Fibroblast of mammary gland (primary cell): ENCODE measurements at regions not wholly inside any gene's neighbourhood (a gene's known extent, or its start where the extent isn't known, plus 50 kb on each side); places are given as distances from the start of the nearest gene placed in this dataset.
"Not testable (repeated sequence)": the region's sequence is repeated elsewhere in the genome, so short reads cannot be mapped to it uniquely, and the experiment has no call there.

ENCODE experiments used
- DNase-seq: peaks from one replicate; pipeline ENCODE4 v3.0.0-alpha.2; 2010; ENCODE audit warnings: low read depth
- H3K4me3 ChIP-seq: 2 replicates; pipeline ENCODE4 v1.5.1; 2011; ENCODE audit warnings: low read depth, mild to moderate bottlenecking, low read length, moderate library complexity; ENCODE audit not compliant: control insufficient read depth
- TF ChIP-seq, protein P1 (sequence below): conservative IDR thresholded peaks from 2 replicates; pipeline ENCODE4 v1.5.1; 2011; ENCODE audit warnings: low read depth, low read length, inconsistent platforms; ENCODE audit not compliant: control insufficient read depth, insufficient read depth

DNA sequence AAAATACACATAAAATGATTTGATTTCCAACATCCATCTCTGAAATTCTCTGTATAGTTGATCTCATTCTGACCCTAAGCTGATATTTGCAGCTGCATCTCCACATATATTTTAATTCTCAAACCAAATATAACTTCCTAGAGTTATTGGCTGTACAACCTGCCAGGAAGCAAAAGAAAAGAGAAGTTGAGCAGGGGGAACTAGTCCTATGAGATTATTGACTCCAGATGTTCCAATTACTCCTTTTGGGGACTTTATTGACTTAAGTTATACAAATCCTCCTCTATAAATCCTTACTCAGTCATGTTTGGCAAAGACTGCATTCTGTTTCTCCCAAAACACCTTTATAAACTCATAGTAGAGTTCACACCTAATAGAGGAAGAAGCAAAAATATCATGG lies 599.4 kb upstream of the ANKRD30A start:
- TF ChIP-seq, protein P1, sequence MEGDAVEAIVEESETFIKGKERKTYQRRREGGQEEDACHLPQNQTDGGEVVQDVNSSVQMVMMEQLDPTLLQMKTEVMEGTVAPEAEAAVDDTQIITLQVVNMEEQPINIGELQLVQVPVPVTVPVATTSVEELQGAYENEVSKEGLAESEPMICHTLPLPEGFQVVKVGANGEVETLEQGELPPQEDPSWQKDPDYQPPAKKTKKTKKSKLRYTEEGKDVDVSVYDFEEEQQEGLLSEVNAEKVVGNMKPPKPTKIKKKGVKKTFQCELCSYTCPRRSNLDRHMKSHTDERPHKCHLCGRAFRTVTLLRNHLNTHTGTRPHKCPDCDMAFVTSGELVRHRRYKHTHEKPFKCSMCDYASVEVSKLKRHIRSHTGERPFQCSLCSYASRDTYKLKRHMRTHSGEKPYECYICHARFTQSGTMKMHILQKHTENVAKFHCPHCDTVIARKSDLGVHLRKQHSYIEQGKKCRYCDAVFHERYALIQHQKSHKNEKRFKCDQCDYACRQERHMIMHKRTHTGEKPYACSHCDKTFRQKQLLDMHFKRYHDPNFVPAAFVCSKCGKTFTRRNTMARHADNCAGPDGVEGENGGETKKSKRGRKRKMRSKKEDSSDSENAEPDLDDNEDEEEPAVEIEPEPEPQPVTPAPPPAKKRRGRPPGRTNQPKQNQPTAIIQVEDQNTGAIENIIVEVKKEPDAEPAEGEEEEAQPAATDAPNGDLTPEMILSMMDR = no peak
- no peak for DNase-seq

DNA sequence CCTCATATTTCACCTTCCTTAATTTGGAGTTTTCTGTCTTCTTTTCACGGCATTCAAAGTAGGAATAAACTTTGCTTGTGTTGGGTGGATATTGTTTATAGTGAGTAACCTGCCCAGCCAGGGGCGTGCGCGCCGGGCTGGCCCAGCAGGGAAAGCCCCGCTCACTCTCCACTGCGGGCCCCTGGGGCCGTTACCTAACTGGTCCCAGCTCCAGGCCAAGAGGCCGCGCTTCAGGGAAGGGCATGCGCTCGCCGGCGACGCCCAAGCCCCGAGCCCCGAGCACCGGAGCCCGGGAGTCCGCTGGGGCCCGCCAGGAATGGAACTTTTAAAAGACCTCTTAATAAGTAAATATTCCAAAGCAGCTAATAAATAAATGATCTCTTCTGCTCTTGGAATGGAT lies 601.3 kb upstream of the ANKRD30A start:
- not testable (repeated sequence) for H3K4me3 ChIP-seq, DNase-seq

More for the DNA sequence above, 599.4 kb upstream of the ANKRD30A start:
- H3K4me3 ChIP-seq = no peak overlapping the region

DNA sequence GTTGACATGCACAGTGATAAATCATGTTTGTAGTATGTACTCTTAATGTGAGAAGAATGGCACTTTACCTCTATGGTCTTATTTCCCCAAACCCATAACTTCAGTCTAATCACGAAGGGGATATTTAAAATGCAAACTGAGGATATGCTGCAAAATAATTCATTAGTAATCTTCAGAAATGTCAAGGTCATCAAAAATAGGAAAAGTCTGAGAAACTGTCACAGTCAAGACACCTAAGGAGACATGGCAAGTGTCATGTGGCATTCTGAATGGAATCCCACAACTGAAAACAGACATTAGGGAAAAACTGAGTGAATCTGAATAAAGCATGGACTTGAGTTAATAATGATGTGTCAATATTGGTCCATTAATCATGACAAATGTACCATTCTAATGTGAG lies 605.5 kb upstream of the ANKRD30A start:
- TF ChIP-seq, protein P1 = no peak
- H3K4me3 ChIP-seq = no peak overlapping the region
- no peak for DNase-seq

DNA sequence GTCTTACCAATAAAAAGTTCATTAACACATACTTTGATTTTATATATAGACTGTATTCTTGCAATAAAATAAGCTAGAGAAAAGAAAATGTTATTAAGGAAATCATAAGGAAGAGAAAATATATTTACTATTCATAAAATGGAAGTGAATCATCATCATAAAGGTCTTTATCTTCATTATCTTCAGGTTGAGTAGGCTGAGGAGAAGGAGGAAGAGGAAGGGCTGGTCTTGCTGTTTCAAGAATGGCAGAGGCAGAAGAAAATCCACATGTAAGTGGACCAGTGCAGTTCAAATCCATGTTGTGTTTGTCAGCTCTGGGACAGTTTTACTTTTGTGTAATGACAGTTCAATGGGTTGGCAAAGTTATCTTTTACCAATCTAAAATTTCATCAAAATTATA lies 609.1 kb upstream of the ANKRD30A start:
- DNase-seq = no peak
- no peak overlapping the region for H3K4me3 ChIP-seq
- TF ChIP-seq, protein P1 = no peak

DNA sequence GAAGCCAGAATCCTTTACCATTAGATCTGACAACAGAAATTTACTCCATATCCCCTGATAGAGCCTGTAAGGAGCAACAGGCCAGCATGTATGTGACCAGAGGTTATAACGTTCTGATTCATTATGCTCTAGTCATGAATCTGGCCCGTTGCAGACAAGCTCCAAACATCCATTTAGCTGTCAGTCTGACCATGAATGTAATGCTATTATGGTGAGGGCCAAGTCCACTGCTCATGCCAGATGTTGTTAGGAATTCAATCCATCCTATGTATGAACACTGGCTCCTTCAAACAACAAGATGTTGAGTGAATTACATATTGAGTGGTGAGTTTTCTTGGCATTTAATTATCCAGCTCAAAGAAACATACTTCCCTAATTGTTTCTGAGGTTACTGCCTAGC lies 610.1 kb upstream of the ANKRD30A start:
- TF ChIP-seq, protein P1 = no peak
- no peak overlapping the region for H3K4me3 ChIP-seq
- DNase-seq = peak; percentile 58

DNA sequence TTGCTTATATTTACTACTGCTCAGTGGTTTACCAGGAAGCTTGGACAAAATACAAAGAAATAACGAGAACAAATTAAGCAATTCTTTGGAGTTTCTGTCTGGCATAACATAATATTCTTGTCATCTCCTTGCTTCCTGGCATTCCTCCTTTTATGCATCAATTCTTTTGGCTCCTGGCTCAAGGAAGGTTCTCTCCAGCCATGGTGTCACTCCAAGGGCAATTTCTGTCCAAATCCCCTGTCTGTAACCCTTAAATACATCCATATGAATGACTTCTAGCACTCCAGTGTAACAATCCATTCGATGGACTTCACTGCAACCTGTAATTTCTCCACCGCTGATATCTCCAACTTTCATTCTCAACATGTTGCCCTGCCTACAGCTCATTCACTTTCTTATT lies 617.7 kb upstream of the ANKRD30A start:
- H3K4me3 ChIP-seq = no peak overlapping the region
- TF ChIP-seq, protein P1 = no peak

DNA sequence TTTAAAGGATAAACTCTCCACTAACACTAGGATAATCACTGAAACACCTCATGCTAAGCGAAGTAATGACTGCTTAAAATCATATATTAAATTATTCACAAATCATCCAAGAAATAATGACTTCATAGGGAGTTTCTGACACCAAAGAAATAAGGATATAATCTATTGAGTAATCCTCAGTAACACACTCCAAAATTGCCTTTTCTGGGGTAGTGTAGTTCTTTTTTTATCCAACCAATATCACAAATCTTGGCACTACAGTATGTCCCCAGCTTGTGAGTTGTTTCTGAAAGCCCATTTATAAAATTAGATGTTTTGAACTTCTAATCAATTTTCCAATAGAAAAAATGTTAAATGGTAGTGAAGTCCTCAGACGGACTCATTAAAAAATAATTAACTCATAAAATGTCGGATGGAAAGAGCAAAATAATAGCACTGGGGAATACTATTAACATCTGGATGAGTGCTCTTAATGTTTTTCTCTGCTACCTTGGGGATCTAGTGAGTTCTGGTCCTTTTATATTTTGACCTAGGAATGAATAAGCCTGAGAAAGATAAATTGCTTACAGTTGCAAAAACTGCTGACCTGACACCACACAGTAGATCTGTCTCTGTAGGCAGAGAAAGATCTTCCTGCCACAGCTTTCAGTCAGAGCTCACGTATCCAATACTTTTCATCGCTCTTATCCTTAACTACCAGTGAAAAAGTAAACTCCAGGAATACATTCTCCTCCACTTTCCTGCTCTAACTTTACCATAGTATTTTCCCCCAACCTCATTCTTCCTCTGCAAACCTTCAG lies 618.5 kb upstream of the ANKRD30A start:
- TF ChIP-seq, protein P1 = no peak
- no peak for DNase-seq
- H3K4me3 ChIP-seq = no peak overlapping the region

More for the DNA sequence above, 617.7 kb upstream of the ANKRD30A start:
- DNase-seq = no peak
